Middle frontal gyrus (tissue), 1 donor: ENCODE measurements at regions not wholly inside any gene's neighbourhood (a gene's known extent, or its start where the extent isn't known, plus 50 kb on each side); places are given as distances from the start of the nearest gene placed in this dataset.

Source experiments
- DNase-seq: peaks from one replicate; pipeline ENCODE4 v3.0.0-alpha.2; 2015; ENCODE audit warnings: low spot score; ENCODE audit errors: extremely low spot score

GRCh38 chr3:168894214-168894613, 769.3 kb downstream of the MECOM start:
- no peak for DNase-seq

GRCh38 chr3:168889666-168890065, 773.8 kb downstream of the MECOM start:
- no peak for DNase-seq

DNA sequence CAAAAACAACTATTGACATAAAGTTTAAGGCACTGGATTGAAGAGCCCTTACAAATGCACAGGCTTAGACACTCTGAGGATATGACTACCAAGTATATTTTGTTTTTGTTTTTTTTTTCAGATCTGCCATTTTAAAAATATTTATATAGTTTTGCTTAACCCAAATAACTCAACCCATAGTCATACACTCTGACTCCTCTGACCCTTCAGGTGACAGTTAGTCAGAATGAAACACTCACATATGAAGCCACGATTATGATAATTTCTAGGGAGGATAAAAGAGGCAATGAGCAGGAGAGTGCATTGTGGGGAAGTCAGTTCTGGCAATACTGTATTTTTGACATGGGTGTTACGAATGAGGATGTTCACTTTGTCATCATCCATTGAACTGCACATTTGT, 774.7 kb downstream of the MECOM start:
- no peak for DNase-seq

DNA sequence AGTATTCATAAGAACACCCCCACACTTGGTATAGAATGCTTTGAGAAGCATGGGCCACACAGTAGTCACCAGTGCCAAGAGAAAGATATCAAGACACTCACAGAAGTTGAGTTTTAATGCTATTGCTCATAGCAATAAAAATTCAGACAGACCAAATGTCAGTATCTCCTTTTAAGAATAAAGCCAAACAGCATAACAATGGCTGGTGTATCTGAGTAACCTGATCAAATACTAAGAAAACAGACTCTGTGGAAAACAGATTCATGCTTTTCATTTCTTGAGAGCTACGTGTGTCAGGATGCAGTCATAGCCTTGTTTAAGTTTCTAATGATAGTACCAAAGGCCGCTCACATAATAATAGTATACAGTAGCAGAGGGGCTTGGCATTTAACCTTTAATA, 778.5 kb downstream of the MECOM start:
- no peak for DNase-seq

DNA sequence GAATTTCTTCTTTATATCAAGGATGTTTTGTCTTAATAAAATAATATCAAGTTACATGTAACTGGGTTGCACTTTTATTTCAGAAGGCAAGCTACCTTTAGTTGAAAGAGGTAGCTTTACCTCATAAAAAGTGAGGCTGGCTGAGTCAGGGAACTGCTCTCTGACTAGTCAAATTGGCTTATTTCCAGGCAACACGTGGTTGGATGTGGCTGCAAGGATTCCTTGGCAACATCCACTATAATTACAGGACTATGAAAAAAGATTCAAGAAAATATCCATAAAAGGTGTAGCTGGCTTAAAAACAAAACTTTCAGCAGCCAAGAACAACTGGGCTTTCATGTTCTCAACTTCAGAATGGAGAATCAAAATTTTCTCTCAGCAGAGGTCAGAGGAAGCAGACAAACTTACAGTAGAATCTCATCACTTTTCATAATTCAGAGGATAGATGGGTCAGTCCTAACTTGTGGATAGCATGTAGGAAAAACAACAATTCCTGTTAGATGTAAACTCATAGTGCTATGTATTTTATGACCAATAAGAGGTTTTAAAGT, 779.1 kb downstream of the MECOM start:
- no peak for DNase-seq

DNA sequence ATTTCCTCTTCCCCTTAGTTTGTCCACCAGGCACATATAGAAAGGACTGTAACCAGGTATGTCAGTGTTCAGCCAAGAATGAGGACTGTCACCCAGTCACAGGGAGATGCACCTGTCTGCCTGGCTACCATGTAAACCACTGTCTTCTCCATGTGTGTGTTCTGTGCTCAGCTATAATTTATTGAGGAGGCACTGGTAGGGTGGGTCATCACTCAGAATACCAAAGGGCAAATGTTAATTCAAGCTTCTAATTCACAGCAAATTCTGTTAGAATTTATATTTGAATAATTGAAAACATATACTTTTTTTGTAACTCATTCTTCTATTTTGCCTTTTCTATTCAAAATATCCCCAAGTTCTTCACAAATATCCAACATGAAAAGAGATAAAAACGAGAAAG, 780.4 kb downstream of the MECOM start:
- DNase-seq, result no peak

DNA sequence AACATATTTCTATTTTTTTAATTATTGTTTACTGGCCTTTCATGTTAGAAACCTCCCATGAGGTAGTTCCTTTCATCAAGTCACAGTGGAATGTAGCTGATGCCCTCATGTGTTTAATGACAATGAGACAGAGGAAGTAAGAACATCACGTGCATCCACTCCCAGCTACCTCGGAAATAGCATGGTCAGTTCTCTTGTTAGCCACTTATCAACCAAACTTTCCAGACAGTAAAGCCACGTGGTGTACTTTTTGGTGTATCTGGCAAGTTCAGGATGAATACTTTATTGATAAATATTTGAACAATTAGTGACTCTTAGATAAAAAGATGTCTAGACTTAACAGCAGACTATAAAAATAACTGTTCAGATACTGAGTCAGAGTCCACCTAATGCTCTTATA, 781.7 kb downstream of the MECOM start:
- no peak for DNase-seq

GRCh38 chr3:168878655-168879054, 782.9 kb upstream of the GOLIM4 start:
- no peak for DNase-seq

DNA sequence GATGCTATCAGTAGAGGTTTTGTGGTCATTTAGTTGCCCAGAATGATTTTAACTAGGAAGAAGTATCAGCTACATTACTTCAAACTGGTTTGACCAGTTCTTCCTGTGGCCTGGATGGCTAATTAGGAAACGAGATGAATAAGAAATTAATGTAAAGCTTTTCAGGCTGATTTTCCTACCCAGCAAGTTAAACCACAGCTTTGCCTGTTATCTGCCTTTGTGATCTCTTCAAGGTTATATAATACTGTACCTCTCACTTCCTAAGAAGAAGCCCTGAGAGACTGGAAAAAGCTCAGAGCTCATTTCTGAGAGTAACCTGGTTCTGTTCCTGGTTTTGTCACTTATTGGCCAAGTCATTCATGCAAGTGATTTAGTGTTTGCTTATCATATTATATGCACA, 782.2 kb upstream of the GOLIM4 start:
- DNase-seq, result no peak

GRCh38 chr3:168876346-168877035, 780.8 kb upstream of the GOLIM4 start:
- no peak for DNase-seq

DNA sequence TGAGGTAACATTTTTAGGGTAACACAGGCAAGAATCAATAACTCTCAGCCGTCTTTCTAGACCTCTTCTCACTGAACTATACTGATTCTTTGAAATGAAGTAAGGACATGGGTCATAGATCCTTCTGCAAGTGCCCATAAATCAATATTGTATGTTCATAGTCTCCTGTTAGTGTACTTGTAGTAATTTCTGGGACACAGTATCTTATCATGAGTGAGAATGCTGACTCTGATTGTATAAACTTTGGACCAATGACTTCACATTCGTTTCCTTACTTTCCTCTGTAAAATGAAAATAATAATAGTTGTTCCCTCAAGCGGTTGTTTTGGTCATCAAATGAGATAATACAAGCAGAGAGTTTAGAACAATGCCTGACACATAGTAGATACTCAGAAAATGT, 777.1 kb upstream of the GOLIM4 start:
- no peak for DNase-seq

- DNase-seq, result no peak
These were observed 775.2 kb upstream of the GOLIM4 start for GRCh38 chr3:168870892-168871291.

DNA sequence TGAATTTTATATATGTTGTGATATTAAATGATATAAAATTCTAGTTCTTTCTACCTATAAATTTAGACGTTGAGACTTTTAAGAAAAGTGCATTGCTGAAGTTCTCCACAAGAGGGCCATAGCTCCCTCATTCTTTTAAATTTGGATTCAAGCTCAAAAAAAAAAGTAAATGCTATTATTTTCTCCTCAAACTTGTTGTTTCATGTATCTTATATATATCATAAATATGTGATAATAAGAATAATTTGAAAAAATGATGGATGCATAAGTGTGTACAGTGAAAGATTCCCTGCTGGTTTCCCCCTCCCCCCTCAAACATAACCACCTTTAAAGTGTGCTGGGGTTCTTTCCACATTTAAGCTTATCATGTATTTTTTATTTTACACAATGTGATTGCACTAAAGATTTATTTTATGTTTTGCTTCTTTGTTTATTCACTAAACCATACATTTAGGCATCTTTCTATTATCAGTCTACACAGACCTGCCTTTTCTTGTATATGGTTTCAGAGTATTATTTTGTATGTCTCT, 769.4 kb upstream of the GOLIM4 start:
- no peak for DNase-seq

GRCh38 chr3:168864107-168865021, 768.6 kb upstream of the GOLIM4 start:
- no peak for DNase-seq

DNA sequence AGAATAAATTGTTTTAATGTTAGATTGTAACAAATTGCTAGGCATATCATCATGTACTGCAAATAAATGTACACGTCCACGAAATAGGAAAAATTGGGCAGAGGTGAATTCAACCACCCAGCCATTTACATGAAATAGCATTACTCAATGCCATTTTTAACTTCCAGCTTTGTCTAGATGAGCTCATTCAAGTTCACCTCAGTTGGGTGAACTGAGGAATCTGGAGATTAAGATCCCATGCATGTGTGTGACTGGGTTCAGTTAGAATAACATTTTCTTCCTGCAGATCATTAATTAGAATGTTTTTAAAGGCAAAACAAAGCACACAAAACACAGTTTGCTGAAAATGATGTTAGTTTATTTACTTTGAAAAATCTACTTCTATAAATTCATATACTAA, 767.8 kb upstream of the GOLIM4 start:
- no peak for DNase-seq

GRCh38 chr3:168862466-168862865, 766.7 kb upstream of the GOLIM4 start:
- no peak for DNase-seq

GRCh38 chr3:168860592-168860991, 764.9 kb upstream of the GOLIM4 start:
- DNase-seq, result no peak

DNA sequence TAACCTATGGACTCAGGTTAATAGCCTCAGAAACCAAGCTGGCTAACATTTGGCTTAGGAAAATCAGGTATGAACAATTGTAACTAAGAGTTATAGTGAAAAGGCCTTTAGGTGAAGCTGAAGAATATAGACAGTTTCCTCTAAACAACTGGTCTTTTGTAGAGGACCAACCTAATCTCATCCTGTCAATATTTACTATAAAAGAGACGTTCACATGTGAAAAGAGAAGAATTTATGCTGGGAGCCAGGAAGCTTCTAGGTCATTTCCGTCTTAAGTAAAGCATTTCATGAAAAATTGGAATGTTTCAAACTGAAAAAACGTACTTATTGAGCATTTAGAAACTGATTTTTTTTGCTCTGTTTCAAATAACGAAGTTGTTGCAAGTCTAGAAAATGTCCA, 764.3 kb upstream of the GOLIM4 start:
- no peak for DNase-seq

DNA sequence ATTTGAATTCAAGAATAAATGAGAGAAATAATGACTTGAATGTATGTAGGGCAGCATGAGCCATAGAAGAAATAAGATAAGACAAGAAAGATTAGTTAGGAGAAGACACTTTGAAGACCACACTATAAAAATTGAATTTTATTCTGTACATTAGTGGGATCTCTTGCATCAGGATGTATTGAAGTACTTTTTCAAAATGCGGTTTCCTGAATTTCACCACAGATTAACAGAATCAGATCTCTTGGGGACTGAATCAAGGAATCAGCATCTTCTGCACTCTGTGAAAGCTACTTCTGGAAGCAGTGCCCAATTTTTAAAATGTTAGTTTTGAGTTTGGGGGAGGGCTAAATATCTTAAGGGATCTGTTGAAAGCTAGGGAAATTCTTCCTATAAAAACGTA, 763.9 kb upstream of the GOLIM4 start:
- no peak for DNase-seq

- DNase-seq, result no peak
These were observed 763.4 kb upstream of the GOLIM4 start for GRCh38 chr3:168859143-168859542.

DNA sequence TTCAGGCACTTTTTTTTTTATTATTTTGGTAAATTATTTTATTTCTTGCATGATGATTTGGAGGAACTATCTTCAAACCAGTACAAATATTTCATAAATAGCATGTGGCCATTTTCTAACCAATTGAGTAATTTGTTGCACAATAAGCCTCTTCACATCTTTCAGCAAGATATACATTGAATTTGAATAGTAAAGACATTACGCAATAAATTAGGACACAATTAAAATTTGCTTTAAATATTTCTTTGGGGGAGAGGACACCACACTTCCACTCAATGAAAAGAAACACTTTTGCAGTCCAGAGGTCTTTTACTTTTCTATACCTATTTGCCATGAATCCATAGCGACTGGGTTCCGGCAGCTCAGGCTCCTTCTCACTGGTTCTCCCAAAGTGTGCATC, 762.6 kb upstream of the GOLIM4 start:
- DNase-seq, result no peak

DNA sequence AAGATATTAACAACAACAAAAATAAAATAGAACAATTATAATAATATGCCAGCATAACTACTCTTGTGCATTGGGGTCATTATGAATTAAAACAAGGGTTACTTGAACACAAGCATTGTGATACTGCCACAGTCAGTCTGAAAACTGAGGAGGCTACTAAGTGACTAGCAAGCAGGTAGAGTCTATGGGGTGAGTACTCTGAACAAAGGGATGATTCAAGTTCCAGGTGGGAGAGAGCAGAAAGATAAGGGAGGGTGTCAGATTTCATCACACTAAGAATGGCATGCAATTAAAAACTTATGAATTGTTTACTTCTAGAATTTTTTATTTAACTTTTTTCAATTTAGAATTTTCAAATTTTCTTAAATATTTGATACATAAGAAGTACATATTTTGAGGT, 754.4 kb upstream of the GOLIM4 start:
- DNase-seq, result no peak
